ENCODE measurements at regions not wholly inside any gene's neighbourhood (a gene's known extent, or its start where the extent isn't known, plus 50 kb on each side); places are given as distances from the start of the nearest gene placed in this dataset.

DNA sequence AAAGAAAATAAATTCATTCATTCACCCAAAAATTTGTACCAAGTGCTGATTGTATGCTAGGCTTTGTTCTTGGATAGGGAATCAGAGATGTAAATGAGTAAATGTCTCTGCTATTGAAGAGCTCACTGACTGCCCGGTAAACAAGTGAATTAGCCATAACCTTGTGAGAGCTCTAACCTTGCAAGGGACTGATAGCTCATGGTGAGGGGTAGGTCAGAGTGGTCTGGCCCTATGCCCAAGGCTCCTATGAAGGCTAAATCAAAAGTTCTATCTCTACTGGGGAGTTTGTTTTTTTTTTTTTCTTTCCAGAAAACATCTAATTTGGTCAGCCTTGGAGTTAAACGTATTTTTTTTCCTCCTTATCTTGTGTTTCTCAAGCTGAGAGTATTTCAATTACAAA, 172.8 kb upstream of the CDH11 start:
- H3K9me3 Mint-ChIP-seq = no peaks in the 10 kb centered on the region
- no peak for DNase-seq
- no peak overlapping the region for H3K27ac Mint-ChIP-seq
- TF ChIP-seq, protein P1, sequence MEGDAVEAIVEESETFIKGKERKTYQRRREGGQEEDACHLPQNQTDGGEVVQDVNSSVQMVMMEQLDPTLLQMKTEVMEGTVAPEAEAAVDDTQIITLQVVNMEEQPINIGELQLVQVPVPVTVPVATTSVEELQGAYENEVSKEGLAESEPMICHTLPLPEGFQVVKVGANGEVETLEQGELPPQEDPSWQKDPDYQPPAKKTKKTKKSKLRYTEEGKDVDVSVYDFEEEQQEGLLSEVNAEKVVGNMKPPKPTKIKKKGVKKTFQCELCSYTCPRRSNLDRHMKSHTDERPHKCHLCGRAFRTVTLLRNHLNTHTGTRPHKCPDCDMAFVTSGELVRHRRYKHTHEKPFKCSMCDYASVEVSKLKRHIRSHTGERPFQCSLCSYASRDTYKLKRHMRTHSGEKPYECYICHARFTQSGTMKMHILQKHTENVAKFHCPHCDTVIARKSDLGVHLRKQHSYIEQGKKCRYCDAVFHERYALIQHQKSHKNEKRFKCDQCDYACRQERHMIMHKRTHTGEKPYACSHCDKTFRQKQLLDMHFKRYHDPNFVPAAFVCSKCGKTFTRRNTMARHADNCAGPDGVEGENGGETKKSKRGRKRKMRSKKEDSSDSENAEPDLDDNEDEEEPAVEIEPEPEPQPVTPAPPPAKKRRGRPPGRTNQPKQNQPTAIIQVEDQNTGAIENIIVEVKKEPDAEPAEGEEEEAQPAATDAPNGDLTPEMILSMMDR (IDR thresholded peaks at IDR 0.05) = no peak
- H3K27me3 Mint-ChIP-seq (ENCODE audit: insufficient read depth) = no peaks in the 10 kb centered on the region; the same call in 1 of the 2 replicates
- no peaks in the 10 kb centered on the region for H3K36me3 Mint-ChIP-seq (ENCODE audit: low read depth)
- H3K4me3 Mint-ChIP-seq = no peak overlapping the region
- H3K4me1 Mint-ChIP-seq (ENCODE audit: low read depth) = no peaks in the 10 kb centered on the region

DNA sequence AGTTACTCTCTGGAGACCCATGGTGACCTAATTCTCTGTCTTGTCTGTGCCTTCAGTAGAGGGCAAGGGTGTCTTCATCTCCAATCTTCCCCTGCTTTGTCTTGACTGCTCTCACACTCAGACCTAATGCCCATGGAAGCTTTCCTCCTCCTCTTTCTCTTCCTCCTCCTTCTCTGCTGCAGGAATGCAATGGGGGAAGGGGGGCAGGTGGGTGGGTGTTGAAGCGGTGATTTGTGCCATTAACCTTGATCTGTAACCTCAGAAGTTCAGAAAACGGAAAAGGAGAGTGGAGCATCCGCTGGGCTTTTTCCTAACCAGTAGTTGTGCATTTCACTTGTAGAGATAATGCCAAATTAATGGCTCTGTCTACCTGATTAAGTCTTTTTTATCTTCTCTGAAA, 172.3 kb upstream of the CDH11 start:
- Mint-ChIP-seq H3K36me3 (ENCODE audit: low read depth) (no peaks in the 10 kb centered on the region), H3K27me3 (ENCODE audit: insufficient read depth) (no peaks in the 10 kb centered on the region; the same call in 1 of the 2 replicates), H3K27ac (no peak overlapping the region), H3K4me1 (ENCODE audit: low read depth) (no peaks in the 10 kb centered on the region), H3K4me3 (no peak overlapping the region), H3K9me3 (no peaks in the 10 kb centered on the region)
- TF ChIP-seq, protein P1 (IDR thresholded peaks at IDR 0.05) = no peak
- DNase-seq = no peak

DNA sequence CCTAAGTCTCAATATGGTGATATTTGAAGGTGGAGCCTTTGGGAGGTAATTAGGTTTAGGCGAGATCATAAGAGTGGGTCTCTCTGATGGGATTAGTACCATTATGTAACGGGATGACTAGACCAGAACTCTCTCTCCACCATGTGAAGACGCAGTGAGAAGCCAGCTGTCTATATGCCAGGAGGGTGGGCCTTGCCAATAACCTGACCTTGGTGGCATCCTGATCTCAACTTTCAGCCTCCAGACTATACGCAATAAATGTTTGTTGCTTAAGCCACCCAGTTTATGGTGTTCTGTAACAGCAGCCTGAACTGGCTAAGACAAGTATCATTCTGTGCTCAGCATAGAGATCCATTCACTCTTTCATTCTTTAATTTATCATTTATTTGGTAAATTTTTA, 167.2 kb upstream of the CDH11 start:
- Mint-ChIP-seq H3K4me1 (ENCODE audit: low read depth) (peaks cover 22% of the 10 kb centered on the region), H3K36me3 (ENCODE audit: low read depth) (no peaks in the 10 kb centered on the region), H3K9me3 (no peaks in the 10 kb centered on the region), H3K27me3 (ENCODE audit: insufficient read depth) (no peaks in the 10 kb centered on the region), H3K27ac (no peak overlapping the region), H3K4me3 (no peak overlapping the region)
- TF ChIP-seq, protein P1 (IDR thresholded peaks at IDR 0.05) = no peak
- DNase-seq = no peak

- no peak for DNase-seq
- Mint-ChIP-seq H3K4me3 (no peak overlapping the region), H3K36me3 (ENCODE audit: low read depth) (no peaks in the 10 kb centered on the region), H3K27ac (no peak overlapping the region), H3K4me1 (ENCODE audit: low read depth) (peaks cover 29% of the 10 kb centered on the region), H3K9me3 (no peaks in the 10 kb centered on the region), H3K27me3 (ENCODE audit: insufficient read depth) (no peaks in the 10 kb centered on the region)
- TF ChIP-seq, protein P1 (IDR thresholded peaks at IDR 0.05) = no peak
Observed at GRCh38 chr16:65287307-65287706, 165.4 kb upstream of the CDH11 start.

DNA sequence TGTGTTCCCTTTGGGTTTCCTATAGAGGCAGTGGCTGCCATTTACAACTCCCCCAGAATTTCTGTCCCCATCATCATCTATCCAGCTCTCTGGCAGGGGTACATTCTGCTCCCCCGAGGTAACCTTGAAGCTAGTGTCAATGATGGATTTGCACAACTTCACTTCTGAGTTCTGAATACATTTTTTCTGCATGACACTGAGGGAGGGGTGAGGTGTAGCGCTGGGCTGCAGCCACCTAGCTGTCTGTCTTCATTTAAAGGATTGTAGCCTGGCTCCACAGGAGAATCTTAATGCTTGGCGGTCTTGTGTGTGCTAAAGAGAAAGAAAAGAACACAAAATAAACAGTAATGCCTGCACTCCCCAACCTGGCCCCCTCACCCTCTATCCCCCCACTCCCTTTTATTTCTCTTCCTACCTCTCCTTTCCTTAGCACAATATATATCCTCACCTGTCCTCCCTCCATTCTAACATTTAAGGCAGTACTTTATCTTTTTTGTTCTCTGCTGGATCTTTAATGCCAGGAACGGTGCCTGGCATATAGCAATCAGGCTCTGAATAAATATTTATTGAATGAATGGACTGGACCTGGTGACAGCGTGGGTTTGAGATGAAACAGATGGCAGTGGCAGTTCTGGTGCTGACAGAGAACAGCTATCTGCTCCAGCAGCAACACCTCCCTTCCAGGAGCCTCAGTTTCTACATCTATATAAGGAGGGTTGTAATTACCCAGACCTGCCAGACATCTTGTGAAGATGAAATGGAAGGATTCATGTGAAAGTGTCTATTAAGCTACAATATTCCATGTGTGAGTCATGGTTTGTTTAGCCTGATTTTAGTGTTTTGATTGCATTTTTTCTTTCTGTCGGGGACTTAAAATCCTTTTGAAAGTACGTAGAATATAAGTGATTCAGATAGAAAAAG, 163.5 kb upstream of the CDH11 start:
- no peak for DNase-seq
- TF ChIP-seq, protein P1 (IDR thresholded peaks at IDR 0.05) = no peak

More for the DNA sequence above, 163.5 kb upstream of the CDH11 start:
- H3K4me3 Mint-ChIP-seq = peak overlapping the region; percentile 60
- no peak overlapping the region for H3K27ac Mint-ChIP-seq
- H3K9me3 Mint-ChIP-seq = no peaks in the 10 kb centered on the region
- no peaks in the 10 kb centered on the region for H3K36me3 Mint-ChIP-seq (ENCODE audit: low read depth)
- no peaks in the 10 kb centered on the region for H3K27me3 Mint-ChIP-seq (ENCODE audit: insufficient read depth)
- peaks cover 29% of the 10 kb centered on the region for H3K4me1 Mint-ChIP-seq (ENCODE audit: low read depth)
